ENCODE measurements at regions not wholly inside any gene's neighbourhood (a gene's known extent, or its start where the extent isn't known, plus 50 kb on each side); places are given as distances from the start of the nearest gene placed in this dataset.

- POLR2A ChIA-PET: no interaction called here
- Histone ChIP-seq H3K4me1 (no peaks in the 10 kb centered on the region), H3K4me2 (no peak overlapping the region), H3K4me3 (no peak overlapping the region), H3K9me3 (peaks cover 12% of the 10 kb centered on the region; the same call in 2 of the 3 replicates), H3K27ac (no peak overlapping the region)
- CTCF ChIA-PET: no interaction called here
- TF ChIP-seq ZC3H11A (IDR thresholded peaks at IDR 0.05) (no peak), PHF8 (IDR thresholded peaks at IDR 0.05; ENCODE audit: borderline replicate concordance, low read depth) (no peak), JUN (IDR thresholded peaks at IDR 0.05) (no peak), TP53 (CRISPR knock-in tag; IDR thresholded peaks at IDR 0.05) (no peak), MYC (IDR thresholded peaks at IDR 0.05; ENCODE audit: borderline replicate concordance, low read length) (no peak), EP300 (IDR thresholded peaks at IDR 0.05) (no peak), RARB (CRISPR knock-in tag; IDR thresholded peaks at IDR 0.05) (no peak), HES2 (IDR thresholded peaks at IDR 0.05) (no peak), GATA3 (IDR thresholded peaks at IDR 0.05; ENCODE audit: borderline replicate concordance) (no peak), BHLHE40 (IDR thresholded peaks at IDR 0.05; ENCODE audit: low read depth, low read length) (no peak), HMGXB4 (CRISPR knock-in tag; IDR thresholded peaks at IDR 0.05; ENCODE audit: borderline replicate concordance) (no peak), POLR2A (IDR thresholded peaks at IDR 0.05; ENCODE audit: low read length) (no peak), MAZ (IDR thresholded peaks at IDR 0.05; ENCODE audit: borderline replicate concordance, low read depth, low read length) (no peak), ATOH8 (CRISPR knock-in tag; IDR thresholded peaks at IDR 0.05; ENCODE audit: low read depth) (no peak), CBX8 (IDR thresholded peaks at IDR 0.05) (no peak), ESRRA (IDR thresholded peaks at IDR 0.05; ENCODE audit: borderline replicate concordance, low read length) (no peak), RNF2 (IDR thresholded peaks at IDR 0.05; ENCODE audit: borderline replicate concordance, low read depth) (no peak), HOXB13 (CRISPR knock-in tag; IDR thresholded peaks at IDR 0.05; ENCODE audit: low read depth) (no peak), CHD2 (IDR thresholded peaks at IDR 0.05; ENCODE audit: low read length, partially characterized antibody) (no peak)
- DNase-seq (ENCODE audit: low read depth in 1 of 2, low spot score in 1 of 2): no peak
- no peak for ATAC-seq
- 47% methylated on average over 11 of the region's 11 CpGs for WGBS (ENCODE audit: missing lambda C conversion rate)
- FAIRE-seq: no peak
Measured at GRCh38 chr12:130088504-130088903, 73.8 kb upstream of the FZD10 start.

GRCh38 chr12:130090542-130090941 is 71.7 kb upstream of the FZD10 start:
- Histone ChIP-seq H3K4me2 (no peak overlapping the region), H3K4me3 (no peak overlapping the region), H3K27ac (no peak overlapping the region), H3K9me3 (peaks cover 12% of the 10 kb centered on the region; the same call in 2 of the 3 replicates), H3K4me1 (no peaks in the 10 kb centered on the region)
- TF ChIP-seq EHMT2 (IDR thresholded peaks at IDR 0.05; ENCODE audit: low read depth) (no peak), RFX5 (IDR thresholded peaks at IDR 0.05) (no peak), EP300 (IDR thresholded peaks at IDR 0.05) (no peak), HDAC2 (IDR thresholded peaks at IDR 0.05) (no peak), MAX (IDR thresholded peaks at IDR 0.05) (no peak), CHD2 (IDR thresholded peaks at IDR 0.05; ENCODE audit: low read length, partially characterized antibody) (no peak), HES2 (IDR thresholded peaks at IDR 0.05) (no peak), E2F6 (IDR thresholded peaks at IDR 0.05; ENCODE audit: borderline replicate concordance, low read depth) (no peak), JUNB (IDR thresholded peaks at IDR 0.05) (no peak), PBX3 (IDR thresholded peaks at IDR 0.05) (no peak), POLR2AphosphoS2 (conservative IDR thresholded peaks at IDR 0.05; ENCODE audit: low read length) (no peak), ZC3H11A (IDR thresholded peaks at IDR 0.05) (no peak), FOSB (CRISPR knock-in tag; IDR thresholded peaks at IDR 0.05) (no peak), MYC (IDR thresholded peaks at IDR 0.05; ENCODE audit: borderline replicate concordance, low read length) (no peak), RAD21 (conservative IDR thresholded peaks at IDR 0.05 in 1 of 2, IDR thresholded peaks at IDR 0.05 in 1 of 2) (no peak)
- 24% methylated on average over 2 of the region's 2 CpGs for WGBS (ENCODE audit: missing lambda C conversion rate)
- FAIRE-seq (no peak), DNase-seq (ENCODE audit: low read depth in 1 of 2, low spot score in 1 of 2) (no peak), ATAC-seq (no peak)
- ChIA-PET POLR2A (no interaction called here), CTCF (no interaction called here)
